Thyroid gland (tissue), 4 donors: ENCODE measurements at regions not wholly inside any gene's neighbourhood (a gene's known extent, or its start where the extent isn't known, plus 50 kb on each side); places are given as distances from the start of the nearest gene placed in this dataset.

ENCODE experiments used
- CTCF ChIP-seq, 6 experiments: fragments of 200-600 bp in 3 of 6; fragments of 450-650 bp in 3 of 6; sonication (generic) in 3 of 6; IDR thresholded peaks; one replicate each; pipeline ENCODE4 v1.5.1; 2016 to 2019; ENCODE audit warnings: antibody characterized with exemption in 6 of 6, mild to moderate bottlenecking in 2 of 6, inconsistent platforms in 1 of 6, moderate library complexity in 1 of 6
- POLR2A ChIP-seq, 2 donors: fragments of 450-650 bp; IDR thresholded peaks; one replicate each; pipeline ENCODE4 v1.6.1; 2017; ENCODE audit warnings: antibody characterized with exemption in 2 of 2, mild to moderate bottlenecking in 2 of 2, moderate library complexity in 1 of 2

- no peak for TF ChIP-seq CTCF (IDR thresholded peaks at IDR 0.05)
- TF ChIP-seq POLR2A (IDR thresholded peaks at IDR 0.05), result no peak
Measured at GRCh38 chr6:145086197-145086596, 649.1 kb downstream of the EPM2A start.
